Body of pancreas (tissue), 4 donors: ENCODE measurements at regions not wholly inside any gene's neighbourhood (a gene's known extent, or its start where the extent isn't known, plus 50 kb on each side); places are given as distances from the start of the nearest gene placed in this dataset.

Experiments
- CTCF ChIP-seq, 7 experiments: fragments of 450-650 bp in 4 of 7; fragments of 200-600 bp in 3 of 7; sonication (generic) in 3 of 7; IDR thresholded peaks; one replicate each; pipeline ENCODE4 v1.5.1; 2016 to 2019; ENCODE audit warnings: antibody characterized with exemption in 7 of 7
- POLR2A ChIP-seq, 3 donors: fragments of 450-650 bp; IDR thresholded peaks; one replicate each; pipeline ENCODE4 v1.6.1; 2016; ENCODE audit warnings: antibody characterized with exemption in 3 of 3, mild to moderate bottlenecking in 2 of 3

- TF ChIP-seq CTCF (IDR thresholded peaks at IDR 0.05): no peak
- TF ChIP-seq POLR2A (IDR thresholded peaks at IDR 0.05): no peak
Observed at GRCh38 chr3:73710340-73710739, 85.6 kb upstream of the PDZRN3 start.
